B cell (primary cell): ENCODE measurements at regions not wholly inside any gene's neighbourhood (a gene's known extent, or its start where the extent isn't known, plus 50 kb on each side); places are given as distances from the start of the nearest gene placed in this dataset.

Source experiments
- ATAC-seq: fragments of 200-7000 bp; cut with Tn5 transposase; one replicate; pipeline ENCODE4 v1.10.0; 2021; ENCODE audit warnings: low read depth, mild to moderate bottlenecking, moderate number of reproducible peaks, moderate library complexity
- CTCF ChIA-PET: fragments of 350-600 bp; sonication (Branson Sonifier 250); formaldehyde crosslinking; loops from one replicate; lab custom pipeline; 2021; ENCODE audit warnings: antibody characterized with exemption, inconsistent platforms; lab: Charles Lee
- POLR2A ChIA-PET: fragments of 350-600 bp; sonication (Branson Sonifier 250); formaldehyde crosslinking; loops from one replicate; lab custom pipeline; 2021; ENCODE audit warnings: antibody characterized with exemption; lab: Charles Lee
- DNase-seq: peaks from one replicate; pipeline ENCODE4 v3.0.0; 2013
- H2AFZ ChIP-seq: 2 replicates; pipeline ENCODE4 v1.6.1; 2012; ENCODE audit warnings: mild to moderate bottlenecking, low read depth, low read length; ENCODE audit not compliant: insufficient read depth, poor library complexity, severe bottlenecking
- H3K27ac ChIP-seq, 2 donors: 1 replicate in 1 of 2; 2 replicates in 1 of 2; pipeline ENCODE4 v1.5.1; 2012 to 2013; ENCODE audit warnings: low read length in 2 of 2, mild to moderate bottlenecking in 2 of 2, moderate library complexity in 1 of 2
- H3K27me3 ChIP-seq, 4 experiments: fragments of 200-600 bp in 1 of 4; sonication (generic) in 1 of 4; replicated peaks in 1 of 4; 1 replicate in 2 of 4; 2 replicates in 2 of 4; pipeline versions ENCODE4 v1.6.1 to v1.7.0; 2013 to 2016; ENCODE audit warnings: low read length in 3 of 4, mild to moderate bottlenecking in 2 of 4, mixed read lengths in 1 of 4, moderate library complexity in 1 of 4; ENCODE audit not compliant: insufficient read depth in 4 of 4, control insufficient read depth in 3 of 4; ENCODE audit errors: control extremely low read depth in 1 of 4
- H3K36me3 ChIP-seq, 2 experiments: replicated peaks in 1 of 2; 1 replicate in 1 of 2; 2 replicates in 1 of 2; pipeline versions ENCODE4 v1.6.1 to v1.7.1; 2013; ENCODE audit warnings: low read length in 1 of 2; ENCODE audit not compliant: insufficient read depth in 2 of 2, control insufficient read depth in 1 of 2; ENCODE audit errors: control extremely low read depth in 1 of 2, extremely low read depth in 1 of 2
- H3K4me1 ChIP-seq, 2 donors: fragments of 200-600 bp in 1 of 2; sonication (generic) in 1 of 2; 1 replicate in 1 of 2; 2 replicates in 1 of 2; pipeline versions ENCODE4 v1.5.1 to v1.6.1; 2013 to 2017; ENCODE audit warnings: low read length in 2 of 2; ENCODE audit not compliant: control insufficient read depth in 2 of 2, insufficient read depth in 2 of 2
- H3K4me2 ChIP-seq: replicated peaks from 2 replicates; pipeline ENCODE3; 2012; ENCODE audit warnings: mild to moderate bottlenecking, low read depth, low read length; ENCODE audit not compliant: poor library complexity, severe bottlenecking
- H3K4me3 ChIP-seq, 5 experiments: fragments of 200-600 bp in 1 of 5; sonication (generic) in 1 of 5; 1 replicate in 3 of 5; 2 replicates in 2 of 5; pipeline versions ENCODE4 v1.5.1 to v1.7.0; 2011 to 2016; ENCODE audit warnings: low read length in 4 of 5, mild to moderate bottlenecking in 4 of 5, low read depth in 2 of 5, control low read depth in 1 of 5, moderate library complexity in 1 of 5; ENCODE audit not compliant: insufficient read depth in 1 of 5; ENCODE audit errors: control extremely low read depth in 1 of 5, extremely low read depth in 1 of 5
- H3K79me2 ChIP-seq: fragments of 200-600 bp; sonication (generic); one replicate; pipeline ENCODE4 v1.6.0; 2016; ENCODE audit warnings: low read length; ENCODE audit not compliant: control insufficient read depth, insufficient read depth
- H3K9ac ChIP-seq: fragments of 200-600 bp; sonication (generic); 2 replicates; pipeline ENCODE4 v1.6.1; 2017; ENCODE audit warnings: mild to moderate bottlenecking, low read length, moderate library complexity
- H3K9me3 ChIP-seq, 3 donors: one replicate each; pipeline versions ENCODE4 v1.6.1 to v1.7.1; 2013; ENCODE audit warnings: low read length in 2 of 3; ENCODE audit not compliant: control insufficient read depth in 2 of 3, insufficient read depth in 1 of 3; ENCODE audit errors: control extremely low read depth in 1 of 3
- H4K20me1 ChIP-seq: 2 replicates; pipeline ENCODE4 v1.6.0; 2012; ENCODE audit warnings: mild to moderate bottlenecking, low read length; ENCODE audit not compliant: insufficient read depth, control insufficient read depth, poor library complexity, severe bottlenecking
- H3K27ac Mint-ChIP-seq: one replicate; pipeline ENCODE4 v1.8.0; 2021; ENCODE audit warnings: mixed read lengths
- H3K27me3 Mint-ChIP-seq: one replicate; pipeline ENCODE4 v1.8.0; 2021; ENCODE audit warnings: mixed read lengths
- H3K4me1 Mint-ChIP-seq: one replicate; pipeline ENCODE4 v1.8.0; 2021; ENCODE audit warnings: mixed read lengths
- H3K4me3 Mint-ChIP-seq: one replicate; pipeline ENCODE4 v1.8.0; 2021; ENCODE audit warnings: mixed read lengths
- H3K9me3 Mint-ChIP-seq: one replicate; pipeline ENCODE4 v1.8.0; 2022; ENCODE audit warnings: mixed read lengths; ENCODE audit not compliant: insufficient read depth
- CTCF ChIP-seq: fragments of 200-600 bp; IDR thresholded peaks from one replicate; pipeline ENCODE4 v1.8.0; 2022; ENCODE audit warnings: antibody characterized with exemption, mild to moderate bottlenecking
- EZH2 ChIP-seq: IDR thresholded peaks from 2 replicates; pipeline ENCODE4 v1.6.1; 2012; ENCODE audit warnings: borderline replicate concordance, low read depth, mild to moderate bottlenecking, moderate library complexity, low read length; ENCODE audit not compliant: insufficient read depth, poor library complexity, severe bottlenecking
- WGBS: methylation state at CpG from one replicate; pipeline ENCODE4 v1.1.5; 2013; ENCODE audit warnings: missing lambda C conversion rate; ENCODE audit not compliant: insufficient coverage; 5-methylcytosine and 5-hydroxymethylcytosine counted together
- intact Hi-C: fragments of 100-400 bp; cut with micrococcal nuclease; formaldehyde crosslinking; loops from one replicate; pipeline ENCODE4 v1.10.0; 2022

- DNase-seq: no peak
- intact Hi-C loops: no loop called here
- Mint-ChIP-seq H3K4me1 (no peaks in the 10 kb centered on the region), H3K27ac (no peak overlapping the region), H3K4me3 (no peak overlapping the region), H3K27me3 (no peaks in the 10 kb centered on the region), H3K9me3 (peaks cover 2% of the 10 kb centered on the region)
- peaks cover 0 to 3% (median 3%) of the 10 kb centered on the region in 3 donors for H3K9me3 ChIP-seq
- no peaks in the 10 kb centered on the region for H3K79me2 ChIP-seq
- 73% methylated on average over 1 of the region's 2 CpGs for WGBS
- no peaks in the 10 kb centered on the region for H4K20me1 ChIP-seq
- H2AFZ ChIP-seq: no peak overlapping the region
- H3K36me3 ChIP-seq: no peaks in the 10 kb centered on the region
- no peaks in the 10 kb centered on the region for H3K4me1 ChIP-seq
- ChIA-PET CTCF (no interaction called here), POLR2A (no interaction called here)
- no peak overlapping the region for H3K4me3 ChIP-seq
- H3K27ac ChIP-seq: no peak overlapping the region
- no peaks in the 10 kb centered on the region for H3K27me3 ChIP-seq
- no peak for ATAC-seq
- H3K9ac ChIP-seq: no peak overlapping the region
- no peak for TF ChIP-seq EZH2
- no peak overlapping the region for H3K4me2 ChIP-seq
Measured at GRCh38 chr6:102749210-102749971, 1355.9 kb downstream of the GRIK2 start.

- DNase-seq (no peak), ATAC-seq (no peak)
- Histone ChIP-seq H3K79me2 (no peaks in the 10 kb centered on the region), H3K36me3 (no peaks in the 10 kb centered on the region), H3K4me3 (no peak overlapping the region), H3K9me3 (peaks cover 0 to 3% (median 3%) of the 10 kb centered on the region in 3 donors), H3K4me2 (no peak overlapping the region), H3K4me1 (no peaks in the 10 kb centered on the region), H3K9ac (no peak overlapping the region), H4K20me1 (no peaks in the 10 kb centered on the region), H2AFZ (no peak overlapping the region), H3K27me3 (no peaks in the 10 kb centered on the region), H3K27ac (no peak overlapping the region)
- H3K27me3 Mint-ChIP-seq: no peaks in the 10 kb centered on the region
- intact Hi-C loops: no loop called here
- H3K27ac Mint-ChIP-seq: no peak overlapping the region
- H3K4me1 Mint-ChIP-seq: no peaks in the 10 kb centered on the region
- CTCF ChIA-PET: no interaction called here
- POLR2A ChIA-PET: no interaction called here
- TF ChIP-seq CTCF (no peak), EZH2 (no peak)
- WGBS: 100% methylated on average over 1 of the region's 5 CpGs
- H3K4me3 Mint-ChIP-seq: no peak overlapping the region
- peaks cover 2% of the 10 kb centered on the region for H3K9me3 Mint-ChIP-seq
Measured at GRCh38 chr6:102746941-102747340, 1353.4 kb downstream of the GRIK2 start.
